SH-SY5Y (cell line): ENCODE measurements at regions not wholly inside any gene's neighbourhood (a gene's known extent, or its start where the extent isn't known, plus 50 kb on each side); places are given as distances from the start of the nearest gene placed in this dataset.

Experiments used
- GATA2 ChIP-seq: IDR thresholded peaks from 2 replicates; pipeline ENCODE4 v1.6.1; 2011; ENCODE audit warnings: mild to moderate bottlenecking, low read depth, low read length
- GATA3 ChIP-seq: IDR thresholded peaks from 2 replicates; pipeline ENCODE4 v1.6.1; 2011; ENCODE audit warnings: low read depth, mild to moderate bottlenecking, low read length, moderate library complexity

DNA sequence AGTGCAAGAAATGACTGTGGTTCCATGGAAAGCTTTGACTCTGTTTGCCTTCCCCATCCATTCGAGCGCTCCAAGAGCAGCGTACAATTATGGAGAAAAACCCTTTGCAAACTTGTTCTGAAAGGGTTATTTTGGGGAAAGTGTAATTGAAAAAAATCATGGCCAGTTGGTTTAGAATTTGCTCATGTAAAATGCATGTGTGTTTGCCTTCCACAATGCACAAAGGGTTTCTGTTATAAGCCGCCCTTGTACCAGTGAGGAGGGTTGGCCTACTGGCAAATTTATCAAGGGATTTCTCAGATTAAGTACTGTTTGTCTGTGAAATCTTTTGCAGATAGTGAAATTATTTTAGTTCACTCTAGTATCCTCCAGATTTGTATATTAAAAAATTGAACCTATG lies 62.7 kb upstream of the PELI2 start:
- TF ChIP-seq GATA2: no peak
- TF ChIP-seq GATA3: no peak

- TF ChIP-seq GATA2 (no peak), GATA3 (no peak)
Measured at GRCh38 chr14:56056031-56056430, 62.2 kb upstream of the PELI2 start.

- TF ChIP-seq GATA3: no peak
- no peak for TF ChIP-seq GATA2
Measured at GRCh38 chr14:56057071-56057741, 61.0 kb upstream of the PELI2 start.

DNA sequence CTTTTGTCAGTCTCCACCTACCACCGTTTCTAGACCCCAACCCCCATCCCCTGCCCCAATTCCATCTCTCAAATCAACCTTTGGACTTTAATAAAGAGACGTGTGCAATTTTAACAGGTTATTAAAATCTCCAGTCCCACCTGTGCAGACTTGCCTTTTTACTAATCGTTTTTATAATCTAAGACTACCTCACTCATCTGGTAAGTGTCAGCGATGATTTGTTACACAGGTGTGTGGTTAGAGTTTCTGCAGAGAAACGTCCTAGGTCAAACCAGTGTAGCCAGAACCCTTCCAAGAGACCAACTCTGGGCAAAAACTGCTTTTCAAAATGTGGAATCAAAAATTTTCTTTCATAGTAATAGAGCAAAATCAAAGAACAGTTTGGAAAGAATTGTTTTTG lies 60.4 kb upstream of the PELI2 start:
- TF ChIP-seq GATA3 (no peak), GATA2 (no peak)

DNA sequence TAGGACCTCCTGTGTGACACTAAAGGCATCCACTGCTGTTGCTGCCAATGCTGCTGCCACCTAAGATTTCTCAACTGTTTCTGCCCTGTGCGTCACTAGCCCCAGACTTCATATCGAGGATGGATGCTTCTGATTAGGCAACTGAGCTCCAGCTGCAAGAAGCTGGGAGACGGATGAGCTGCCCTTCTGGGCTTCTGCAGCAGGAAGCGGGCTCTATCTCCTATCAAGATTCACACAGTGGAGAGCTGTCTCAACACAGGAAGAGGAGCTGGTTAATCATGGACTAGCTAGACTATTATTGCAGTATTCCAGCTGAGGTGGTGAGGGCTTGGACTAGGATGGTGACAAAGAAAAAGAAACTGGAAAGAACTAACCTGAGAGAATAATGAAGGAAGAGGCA lies 59.2 kb upstream of the PELI2 start:
- TF ChIP-seq GATA3: no peak

DNA sequence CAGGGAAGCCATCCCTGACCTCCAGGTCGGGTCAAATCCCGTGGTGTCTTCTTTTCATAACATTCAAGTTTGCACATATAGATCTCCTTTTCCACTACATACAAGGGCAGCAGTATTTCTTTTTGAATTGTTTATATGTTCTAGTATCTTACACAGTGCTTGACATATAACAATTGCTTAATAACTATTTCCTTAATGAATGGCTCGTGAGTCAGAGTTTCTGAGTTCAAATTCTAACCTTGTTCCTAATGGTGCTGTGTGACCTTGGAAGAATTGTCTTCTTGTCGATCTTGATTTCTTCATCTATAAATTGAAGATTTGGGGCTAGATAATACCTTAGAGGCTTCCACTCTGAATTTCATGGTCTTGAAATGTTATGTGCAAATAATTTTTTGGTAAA lies 57.2 kb upstream of the PELI2 start:
- TF ChIP-seq GATA2 (no peak), GATA3 (no peak)

- TF ChIP-seq GATA2: no peak
- TF ChIP-seq GATA3: no peak
Measured at GRCh38 chr14:56063131-56063530, 55.1 kb upstream of the PELI2 start.

DNA sequence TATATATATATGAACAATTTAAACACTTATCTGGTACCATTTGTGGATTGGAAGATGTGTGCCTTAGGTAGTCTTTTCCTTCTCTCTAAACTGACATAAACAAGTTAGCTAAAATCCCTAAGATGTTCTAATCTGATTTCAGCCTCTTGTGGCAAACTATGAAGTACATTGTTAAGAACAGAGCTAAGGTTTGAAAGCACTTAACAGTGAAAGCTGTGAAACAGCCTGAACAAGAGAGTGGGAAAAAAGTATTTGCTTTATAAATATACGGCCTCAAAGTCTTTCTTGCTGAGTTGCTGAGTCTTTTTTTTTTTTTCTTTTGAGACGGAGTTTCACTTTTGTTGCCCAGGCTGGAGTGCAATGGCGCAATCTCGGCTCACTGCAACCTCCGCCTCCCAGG lies 53.7 kb upstream of the PELI2 start:
- no peak for TF ChIP-seq GATA2
- no peak for TF ChIP-seq GATA3

DNA sequence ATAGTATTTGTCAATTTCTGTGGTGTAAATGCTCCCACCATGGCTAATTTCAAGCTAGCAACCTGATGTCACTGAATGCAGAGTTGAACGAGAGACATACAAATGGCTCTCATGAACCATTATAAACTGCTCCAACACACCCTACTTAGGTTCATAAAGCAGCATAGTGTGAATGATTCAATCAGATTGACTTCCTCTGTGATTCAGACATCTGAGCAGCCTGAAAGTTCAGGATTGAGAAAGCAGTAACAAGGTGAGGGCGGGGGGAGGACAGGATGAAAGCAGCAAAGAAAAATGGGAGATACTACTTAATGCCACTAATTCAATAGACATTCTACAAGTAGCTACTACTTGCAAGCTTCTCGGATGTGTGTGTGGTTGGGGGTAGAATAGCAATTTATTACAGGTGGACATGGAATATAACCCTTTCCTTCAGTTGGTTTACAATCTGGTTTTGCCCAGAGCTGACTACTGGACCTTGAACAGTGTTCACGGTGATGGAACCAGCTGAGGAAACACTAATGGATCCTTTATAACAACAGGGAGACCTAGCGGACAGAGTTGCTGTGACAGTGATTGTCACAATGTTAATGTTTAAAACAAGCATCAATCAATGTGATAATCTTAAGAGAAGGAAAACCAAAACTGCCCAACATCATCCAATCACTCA lies 52.5 kb upstream of the PELI2 start:
- TF ChIP-seq GATA3 (no peak), GATA2 (no peak)
